ENCODE measurements at regions not wholly inside any gene's neighbourhood (a gene's known extent, or its start where the extent isn't known, plus 50 kb on each side); places are given as distances from the start of the nearest gene placed in this dataset.

GRCh38 chr22:27455526-27455925, 346.0 kb downstream of the MN1 start (continued):
- no peak for TF ChIP-seq ATF3 (IDR thresholded peaks at IDR 0.05; ENCODE audit: insufficient read depth, low read depth, low read length)
- no peak for TF ChIP-seq TAF1 (IDR thresholded peaks at IDR 0.05; ENCODE audit: low read depth, low read length)
- no peak for TF ChIP-seq KDM1A (IDR thresholded peaks at IDR 0.05; ENCODE audit: borderline replicate concordance, low read length)
- TF ChIP-seq JUND (IDR thresholded peaks at IDR 0.05; ENCODE audit: low read length) = no peak
- TF ChIP-seq TBP (IDR thresholded peaks at IDR 0.05; ENCODE audit: low read depth, low read length) = no peak
- no peak for TF ChIP-seq RBBP5 (IDR thresholded peaks at IDR 0.05; ENCODE audit: borderline replicate concordance, low read depth, low read length)
- TF ChIP-seq BCL11A (IDR thresholded peaks at IDR 0.05; ENCODE audit: low read depth in 2 of 2, low read length in 2 of 2) = no peak
- no peak for TF ChIP-seq BACH1 (IDR thresholded peaks at IDR 0.05; ENCODE audit: low read length)

Data from H1 (cell line).